T-helper 17 cell (primary cell): ENCODE measurements at regions not wholly inside any gene's neighbourhood (a gene's known extent, or its start where the extent isn't known, plus 50 kb on each side); places are given as distances from the start of the nearest gene placed in this dataset.
A peak's percentile ranks its signal among the peaks of the same experiment; 100 is the strongest.

Experiments
- ATAC-seq: fragments of 150-1000 bp; cut with Tn5 transposase; 2 replicates; pipeline ENCODE4 v1.10.0; 2021; ENCODE audit warnings: mild to moderate bottlenecking, moderate library complexity
- DNase-seq, 3 donors: peaks; one replicate each; pipeline versions ENCODE4 v3.0.0 to v3.0.0-alpha.2; 2020 to 2021
- H3K9me3 ChIP-seq: one replicate; pipeline ENCODE4 v1.7.0; 2013; ENCODE audit warnings: low read length, mild to moderate bottlenecking; ENCODE audit not compliant: control insufficient read depth, poor library complexity, severe bottlenecking
- H3K27ac Mint-ChIP-seq: one replicate; pipeline ENCODE4 v1.8.0; 2022; ENCODE audit warnings: mild to moderate bottlenecking, moderate library complexity, mixed read lengths
- H3K27me3 Mint-ChIP-seq: one replicate; pipeline ENCODE4 v1.8.0; 2022; ENCODE audit warnings: mixed read lengths
- H3K36me3 Mint-ChIP-seq: one replicate; pipeline ENCODE4 v1.8.0; 2022; ENCODE audit warnings: low read depth, mixed read lengths
- H3K4me1 Mint-ChIP-seq: one replicate; pipeline ENCODE4 v1.8.0; 2022; ENCODE audit warnings: mild to moderate bottlenecking, mixed read lengths
- H3K4me3 Mint-ChIP-seq: one replicate; pipeline ENCODE4 v1.8.0; 2022; ENCODE audit warnings: mild to moderate bottlenecking, moderate library complexity, mixed read lengths

GRCh38 chr5:141800617-141801016 lies 77.6 kb downstream of the PCDH1 start:
- Mint-ChIP-seq H3K4me3 (no peak overlapping the region), H3K36me3 (peaks cover 2% of the 10 kb centered on the region), H3K4me1 (peaks cover 2% of the 10 kb centered on the region), H3K27ac (no peak overlapping the region), H3K27me3 (peaks cover 32% of the 10 kb centered on the region)
- DNase-seq = no peak
- no peak for ATAC-seq
- no peaks in the 10 kb centered on the region for H3K9me3 ChIP-seq

- no peak for DNase-seq
- Mint-ChIP-seq H3K4me3 (no peak overlapping the region), H3K27ac (no peak overlapping the region)
Measured at GRCh38 chr5:141799507-141800167, 78.6 kb downstream of the PCDH1 start.

GRCh38 chr5:141797425-141797824 lies 80.8 kb downstream of the PCDH1 start:
- Mint-ChIP-seq H3K27ac (no peak overlapping the region), H3K4me3 (no peak overlapping the region), H3K4me1 (peaks cover 2% of the 10 kb centered on the region), H3K27me3 (peaks cover 18% of the 10 kb centered on the region), H3K36me3 (no peaks in the 10 kb centered on the region)
- DNase-seq = no peak
- H3K9me3 ChIP-seq = no peaks in the 10 kb centered on the region
- ATAC-seq = no peak

More at GRCh38 chr5:141799507-141800167, 78.6 kb downstream of the PCDH1 start:
- Mint-ChIP-seq H3K27me3 (peaks cover 30% of the 10 kb centered on the region), H3K36me3 (no peaks in the 10 kb centered on the region), H3K4me1 (peaks cover 2% of the 10 kb centered on the region)
- H3K9me3 ChIP-seq = no peaks in the 10 kb centered on the region
- ATAC-seq = peak; percentile 60

- ATAC-seq (no peak), DNase-seq (no peak)
- no peak overlapping the region for H3K27ac Mint-ChIP-seq
- H3K4me1 Mint-ChIP-seq = peaks cover 2% of the 10 kb centered on the region
- no peak overlapping the region for H3K4me3 Mint-ChIP-seq
- no peaks in the 10 kb centered on the region for H3K36me3 Mint-ChIP-seq
- peaks cover 34% of the 10 kb centered on the region for H3K27me3 Mint-ChIP-seq
- H3K9me3 ChIP-seq = no peaks in the 10 kb centered on the region
Measured at GRCh38 chr5:141795421-141795820, 82.8 kb downstream of the PCDH1 start.

GRCh38 chr5:141793881-141794280 lies 84.3 kb downstream of the PCDH1 start:
- Mint-ChIP-seq H3K27ac (no peak overlapping the region), H3K4me3 (no peak overlapping the region), H3K4me1 (peaks cover 5% of the 10 kb centered on the region), H3K27me3 (peaks cover 49% of the 10 kb centered on the region), H3K36me3 (peaks cover 2% of the 10 kb centered on the region)
- DNase-seq = no peak
- no peaks in the 10 kb centered on the region for H3K9me3 ChIP-seq
- no peak for ATAC-seq

- Mint-ChIP-seq H3K27me3 (peaks cover 54% of the 10 kb centered on the region), H3K4me1 (peaks cover 3% of the 10 kb centered on the region), H3K36me3 (peaks cover 2% of the 10 kb centered on the region)
Measured at GRCh38 chr5:141793403-141793802, 84.8 kb downstream of the PCDH1 start.

GRCh38 chr5:141790630-141791029 lies 87.6 kb downstream of the PCDH1 start:
- Mint-ChIP-seq H3K4me1 (peaks cover 6% of the 10 kb centered on the region), H3K27me3 (peaks cover 73% of the 10 kb centered on the region), H3K36me3 (peaks cover 2% of the 10 kb centered on the region), H3K4me3 (no peak overlapping the region), H3K27ac (no peak overlapping the region)
- H3K9me3 ChIP-seq = no peaks in the 10 kb centered on the region
- ATAC-seq = no peak
- DNase-seq = no peak

More at GRCh38 chr5:141793403-141793802, 84.8 kb downstream of the PCDH1 start:
- DNase-seq = no peak
- no peak overlapping the region for H3K4me3 Mint-ChIP-seq
- H3K27ac Mint-ChIP-seq = no peak overlapping the region
- no peaks in the 10 kb centered on the region for H3K9me3 ChIP-seq
- no peak for ATAC-seq

GRCh38 chr5:141789330-141789729 lies 88.9 kb downstream of the PCDH1 start:
- Mint-ChIP-seq H3K27me3 (peaks cover 70% of the 10 kb centered on the region), H3K4me1 (peaks cover 6% of the 10 kb centered on the region), H3K4me3 (no peak overlapping the region), H3K36me3 (peaks cover 2% of the 10 kb centered on the region), H3K27ac (no peak overlapping the region)
- H3K9me3 ChIP-seq = no peaks in the 10 kb centered on the region
- DNase-seq (no peak), ATAC-seq (no peak)

GRCh38 chr5:141788296-141788970 lies 89.8 kb downstream of the PCDH1 start:
- DNase-seq = no peak
- H3K9me3 ChIP-seq = no peaks in the 10 kb centered on the region
- Mint-ChIP-seq H3K27me3 (peaks cover 78% of the 10 kb centered on the region), H3K27ac (no peak overlapping the region), H3K4me3 (no peak overlapping the region), H3K36me3 (peaks cover 4% of the 10 kb centered on the region), H3K4me1 (peaks cover 6% of the 10 kb centered on the region)
- no peak for ATAC-seq

GRCh38 chr5:141787376-141787775 lies 90.8 kb downstream of the PCDH1 start:
- H3K4me1 Mint-ChIP-seq = peaks cover 6% of the 10 kb centered on the region
- ATAC-seq (no peak), DNase-seq (no peak)
- peaks cover 4% of the 10 kb centered on the region for H3K36me3 Mint-ChIP-seq
- peaks cover 69% of the 10 kb centered on the region for H3K27me3 Mint-ChIP-seq
- no peak overlapping the region for H3K4me3 Mint-ChIP-seq
- no peak overlapping the region for H3K27ac Mint-ChIP-seq
- no peaks in the 10 kb centered on the region for H3K9me3 ChIP-seq

- H3K9me3 ChIP-seq = no peaks in the 10 kb centered on the region
- no peak overlapping the region for H3K4me3 Mint-ChIP-seq
- peaks cover 6% of the 10 kb centered on the region for H3K4me1 Mint-ChIP-seq
- H3K36me3 Mint-ChIP-seq = peaks cover 4% of the 10 kb centered on the region
- DNase-seq (no peak), ATAC-seq (no peak)
- peaks cover 69% of the 10 kb centered on the region for H3K27me3 Mint-ChIP-seq
- H3K27ac Mint-ChIP-seq = no peak overlapping the region
Measured at GRCh38 chr5:141786700-141787099, 91.5 kb downstream of the PCDH1 start.

- no peaks in the 10 kb centered on the region for H3K9me3 ChIP-seq
- H3K4me1 Mint-ChIP-seq = peaks cover 8% of the 10 kb centered on the region
- H3K4me3 Mint-ChIP-seq = no peak overlapping the region
- H3K36me3 Mint-ChIP-seq = peaks cover 4% of the 10 kb centered on the region
- no peak overlapping the region for H3K27ac Mint-ChIP-seq
- DNase-seq (no peak), ATAC-seq (no peak)
- H3K27me3 Mint-ChIP-seq = peaks cover 65% of the 10 kb centered on the region
Measured at GRCh38 chr5:141785711-141786110, 92.5 kb downstream of the PCDH1 start.

- H3K9me3 ChIP-seq = no peaks in the 10 kb centered on the region
- no peak overlapping the region for H3K27ac Mint-ChIP-seq
- H3K4me3 Mint-ChIP-seq = no peak overlapping the region
- ATAC-seq = no peak
- peaks cover 60% of the 10 kb centered on the region for H3K27me3 Mint-ChIP-seq
- H3K36me3 Mint-ChIP-seq = peaks cover 4% of the 10 kb centered on the region
- no peak for DNase-seq
- H3K4me1 Mint-ChIP-seq = peaks cover 9% of the 10 kb centered on the region
Measured at GRCh38 chr5:141785135-141785534, 93.1 kb downstream of the PCDH1 start.

- Mint-ChIP-seq H3K27ac (no peak overlapping the region), H3K4me1 (peaks cover 11% of the 10 kb centered on the region), H3K4me3 (no peak overlapping the region), H3K27me3 (peaks cover 54% of the 10 kb centered on the region), H3K36me3 (peaks cover 4% of the 10 kb centered on the region)
- DNase-seq = no peak
- no peak for ATAC-seq
- no peaks in the 10 kb centered on the region for H3K9me3 ChIP-seq
Measured at GRCh38 chr5:141784529-141784928, 93.7 kb downstream of the PCDH1 start.
